HepG2 (cell line): ENCODE measurements at regions not wholly inside any gene's neighbourhood (a gene's known extent, or its start where the extent isn't known, plus 50 kb on each side); places are given as distances from the start of the nearest gene placed in this dataset.
A peak's percentile ranks its signal among the peaks of the same experiment; 100 is the strongest.

ENCODE experiments used
- ATAC-seq: fragments of 200-7000 bp; cut with Tn5 transposase; 3 replicates; pipeline ENCODE4 v1.9.1; 2020; ENCODE audit warnings: mild to moderate bottlenecking, moderate library complexity
- BruUV-seq: library from RNA; stranded (reverse); fragments of 400-500 nt; replicated peaks from 2 replicates; lab custom pipeline; 2021; lab: Mats Ljungman, UMichigan
- CTCF ChIA-PET: fragments of 300-600 bp; formaldehyde crosslinking; extraction: SDS; loops from one replicate; lab custom pipeline; 2021; ENCODE audit warnings: low total read pairs, inconsistent platforms, low intra/inter-chr PET ratio; lab: Yijun Ruan, JAX
- POLR2A ChIA-PET: fragments of 350-600 bp; sonication (Branson Sonifier 250); formaldehyde crosslinking; loops from one replicate; lab custom pipeline; 2020; ENCODE audit warnings: antibody characterized with exemption, inconsistent platforms; lab: Yijun Ruan, JAX
- DNase-seq: peaks from one replicate; pipeline ENCODE4 v3.0.0-alpha.2; 2015; ENCODE audit warnings: low spot score
- FAIRE-seq: peaks from 3 replicates; lab custom pipeline; 2011; peaks lifted over from hg19 to GRCh38; lab: Jason Lieb, UNC
- H2AFZ ChIP-seq: one replicate; pipeline ENCODE4 v1.6.1; 2011; ENCODE audit warnings: low read length, inconsistent platforms
- H3K27ac ChIP-seq: fragments of 300-600 bp; 3 replicates; pipeline ENCODE4 v1.8.0; 2011; ENCODE audit warnings: mixed run types, mild to moderate bottlenecking, mixed read lengths, low read length, inconsistent platforms; ENCODE audit not compliant: insufficient read depth; ENCODE audit errors: extremely low read length
- H3K27me3 ChIP-seq, 2 experiments: fragments of 200-600 bp in 1 of 2; 2 replicates in 1 of 2; 3 replicates in 1 of 2; pipeline versions ENCODE4 v1.6.0 to v1.8.0; 2011; ENCODE audit warnings: low read length in 2 of 2, mild to moderate bottlenecking in 2 of 2, moderate library complexity in 2 of 2, inconsistent platforms in 1 of 2; ENCODE audit not compliant: insufficient read depth in 2 of 2, control insufficient read depth in 1 of 2
- H3K36me3 ChIP-seq, 2 experiments: fragments of 200-600 bp in 1 of 2; replicated peaks in 1 of 2; 2 replicates in 1 of 2; 3 replicates in 1 of 2; pipeline versions ENCODE4 v1.5.1 to v1.8.0; 2011; ENCODE audit warnings: low read length in 2 of 2, inconsistent platforms in 1 of 2; ENCODE audit not compliant: insufficient read depth in 2 of 2, control insufficient read depth in 1 of 2
- H3K4me1 ChIP-seq: 2 replicates; pipeline ENCODE4 v1.5.1; 2012; ENCODE audit warnings: low read length, inconsistent platforms; ENCODE audit not compliant: insufficient read depth
- H3K4me2 ChIP-seq: 2 replicates; pipeline ENCODE4 v1.6.0; 2011; ENCODE audit warnings: low read depth, low read length, inconsistent platforms
- H3K4me3 ChIP-seq, 3 experiments: fragments of 200-600 bp in 1 of 3; sonication (generic), shearing (Covaris generic) in 1 of 3; replicated peaks in 1 of 3; 2 replicates each; pipeline ENCODE4 v1.5.1; 2011 to 2016; ENCODE audit warnings: low read length in 3 of 3, inconsistent platforms in 2 of 3, low read depth in 2 of 3, mild to moderate bottlenecking in 2 of 3, control low read depth in 1 of 3, mixed read lengths in 1 of 3; ENCODE audit not compliant: insufficient read depth in 1 of 3
- H3K79me2 ChIP-seq: one replicate; pipeline ENCODE4 v1.6.1; 2011; ENCODE audit warnings: low read length, inconsistent platforms; ENCODE audit not compliant: insufficient read depth
- H3K9ac ChIP-seq: 2 replicates; pipeline ENCODE4 v1.6.0; 2011; ENCODE audit warnings: mild to moderate bottlenecking, low read depth, low read length, inconsistent platforms; ENCODE audit not compliant: insufficient read depth
- H3K9me3 ChIP-seq: 2 replicates; pipeline ENCODE4 v1.5.1; 2012; ENCODE audit warnings: mild to moderate bottlenecking, low read length
- H4K20me1 ChIP-seq: 2 replicates; pipeline ENCODE4 v1.6.0; 2011; ENCODE audit warnings: inconsistent platforms, mild to moderate bottlenecking, low read length, moderate library complexity; ENCODE audit not compliant: insufficient read depth
- ATF7 ChIP-seq, 2 experiments: fragments of 450-650 bp in 1 of 2; sonication (generic) in 1 of 2; formaldehyde crosslinking in 1 of 2; IDR thresholded peaks; 2 replicates each; pipeline versions ENCODE4 v1.4.0 to v1.6.1; 2016 to 2020; ENCODE audit warnings: antibody characterized with exemption in 1 of 2, mild to moderate bottlenecking in 1 of 2, missing genetic modification reagents in 1 of 2
- DPF2 ChIP-seq: sonication (generic); formaldehyde crosslinking; IDR thresholded peaks from 2 replicates; pipeline ENCODE4 v1.4.0; 2020; ENCODE audit warnings: mild to moderate bottlenecking, low read depth, missing genetic modification reagents, borderline replicate concordance
- HNF4A ChIP-seq: sonication (generic); formaldehyde crosslinking; IDR thresholded peaks from 2 replicates; pipeline ENCODE4 v1.4.0; 2020; ENCODE audit warnings: missing genetic modification reagents
- JUNB ChIP-seq: sonication (generic); formaldehyde crosslinking; IDR thresholded peaks from 2 replicates; pipeline ENCODE4 v1.8.0; 2022; ENCODE audit warnings: missing genetic modification reagents, mild to moderate bottlenecking, borderline replicate concordance
- ONECUT2 ChIP-seq: sonication (generic); formaldehyde crosslinking; IDR thresholded peaks from 2 replicates; pipeline ENCODE4 v1.4.0; 2020; ENCODE audit warnings: missing genetic modification reagents
- RBFOX2 ChIP-seq: fragments of 200-400 bp; formaldehyde crosslinking; IDR thresholded peaks from 2 replicates; pipeline ENCODE4 v1.6.1; 2017; ENCODE audit warnings: low read depth, mild to moderate bottlenecking, low read length
- SAP130 ChIP-seq: IDR thresholded peaks from 2 replicates; pipeline ENCODE4 v1.6.1; 2016; ENCODE audit warnings: low read depth
- SRSF9 ChIP-seq: fragments of 200-400 bp; formaldehyde crosslinking; IDR thresholded peaks from 2 replicates; pipeline ENCODE4 v1.6.1; 2018; ENCODE audit warnings: borderline replicate concordance, mild to moderate bottlenecking, low read depth, low read length; ENCODE audit not compliant: insufficient read depth, poor library complexity, severe bottlenecking
- TARDBP ChIP-seq: sonication (generic); formaldehyde crosslinking; IDR thresholded peaks from 2 replicates; pipeline ENCODE4 v1.8.0; 2022; ENCODE audit warnings: mild to moderate bottlenecking, missing genetic modification reagents
- ZBTB21 ChIP-seq: sonication (generic); formaldehyde crosslinking; IDR thresholded peaks from 2 replicates; pipeline ENCODE4 v1.4.0; 2020; ENCODE audit warnings: missing genetic modification reagents
- ZNF317 ChIP-seq: sonication (generic); formaldehyde crosslinking; IDR thresholded peaks from 2 replicates; pipeline ENCODE4 v1.5.0; 2020; ENCODE audit warnings: mild to moderate bottlenecking, missing genetic modification reagents
- ZSCAN21 ChIP-seq: sonication (generic); formaldehyde crosslinking; IDR thresholded peaks from 2 replicates; pipeline ENCODE4 v1.8.0; 2022; ENCODE audit warnings: mild to moderate bottlenecking, missing genetic modification reagents, moderate library complexity, borderline replicate concordance
- WGBS: methylation state at CpG from one replicate; pipeline ENCODE4 v1.1.6; 2017; ENCODE audit warnings: low lambda C conversion rate; 5-methylcytosine and 5-hydroxymethylcytosine counted together
- in situ Hi-C: cut with HindIII; loops from 2 replicates; pipeline ENCODE4 v1.10.0; 2017; ENCODE audit warnings: low pct_unique_long_range_greater_than_20kb; ENCODE audit not compliant: extremely low pct_ligation_motif_present
- intact Hi-C: fragments of 100-400 bp; cut with micrococcal nuclease; formaldehyde crosslinking; loops from one replicate; pipeline ENCODE4 v1.10.0; 2022; ENCODE audit not compliant: unreplicated experiment
- TF ChIP-seq, protein P1 (sequence below): sonication (generic); formaldehyde crosslinking; IDR thresholded peaks from 2 replicates; pipeline ENCODE4 v1.9.0; 2021; ENCODE audit warnings: missing genetic modification reagents, mild to moderate bottlenecking, borderline replicate concordance
- TF ChIP-seq, protein P2 (sequence below): IDR thresholded peaks from 2 replicates; pipeline ENCODE4 v1.6.1; 2016; ENCODE audit warnings: mild to moderate bottlenecking
- TF ChIP-seq, protein P3 (sequence below): sonication (generic); formaldehyde crosslinking; IDR thresholded peaks from 2 replicates; pipeline ENCODE4 v1.4.0; 2020; ENCODE audit warnings: low read depth, mild to moderate bottlenecking, missing genetic modification reagents
- TF ChIP-seq, protein P4 (sequence below): sonication (generic); formaldehyde crosslinking; IDR thresholded peaks from 2 replicates; pipeline ENCODE4 v1.5.0; 2020; ENCODE audit warnings: missing genetic modification reagents, mild to moderate bottlenecking, borderline replicate concordance

GRCh38 chr17:72465191-72466024 is 344.6 kb downstream of the SOX9 start:
- DNase-seq (peak; percentile 89), ATAC-seq (peak; percentile 98), FAIRE-seq (peak; percentile 56)
- POLR2A ChIA-PET: interaction anchor here (0.8 to 4.0 kb wide), 21 partner anchors 10 to 344 kb away, joined by 3 to 60 read pairs (median 4); partner anchors contain the start of gene SOX9
- in situ Hi-C loops (no loop called here), intact Hi-C loops (loop anchor here (5.0 kb wide), 1 partner anchor 43 kb away; no protein-coding TSS in a partner anchor)
- no peaks in the 10 kb centered on the region for H3K27me3 ChIP-seq
- H3K9ac ChIP-seq: peak overlapping the region; percentile 73
- H4K20me1 ChIP-seq: no peaks in the 10 kb centered on the region
- H3K4me3 ChIP-seq: peak overlapping the region; percentile 7 to 64 (median 43); a peak in 5 of 6 replicates
- BruUV-seq: no TSS peak
- no peaks in the 10 kb centered on the region for H3K9me3 ChIP-seq
- no peaks in the 10 kb centered on the region for H3K36me3 ChIP-seq
- CTCF ChIA-PET: no interaction called here
- H3K27ac ChIP-seq: peak overlapping the region; percentile 70
- H3K4me2 ChIP-seq: peak overlapping the region; percentile 96
- 38% methylated on average over 18 of the region's 18 CpGs for WGBS
- H3K4me1 ChIP-seq: peaks cover 98% of the 10 kb centered on the region
- no peak overlapping the region for H2AFZ ChIP-seq
- peaks cover 94% of the 10 kb centered on the region for H3K79me2 ChIP-seq
- TF ChIP-seq, protein P1, sequence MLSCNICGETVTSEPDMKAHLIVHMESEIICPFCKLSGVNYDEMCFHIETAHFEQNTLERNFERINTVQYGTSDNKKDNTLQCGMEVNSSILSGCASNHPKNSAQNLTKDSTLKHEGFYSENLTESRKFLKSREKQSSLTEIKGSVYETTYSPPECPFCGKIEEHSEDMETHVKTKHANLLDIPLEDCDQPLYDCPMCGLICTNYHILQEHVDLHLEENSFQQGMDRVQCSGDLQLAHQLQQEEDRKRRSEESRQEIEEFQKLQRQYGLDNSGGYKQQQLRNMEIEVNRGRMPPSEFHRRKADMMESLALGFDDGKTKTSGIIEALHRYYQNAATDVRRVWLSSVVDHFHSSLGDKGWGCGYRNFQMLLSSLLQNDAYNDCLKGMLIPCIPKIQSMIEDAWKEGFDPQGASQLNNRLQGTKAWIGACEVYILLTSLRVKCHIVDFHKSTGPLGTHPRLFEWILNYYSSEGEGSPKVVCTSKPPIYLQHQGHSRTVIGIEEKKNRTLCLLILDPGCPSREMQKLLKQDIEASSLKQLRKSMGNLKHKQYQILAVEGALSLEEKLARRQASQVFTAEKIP (CRISPR knock-in tag): no peak
- peak; percentile 72; the same call in 1 of the 2 replicates for TF ChIP-seq DPF2
- peak; percentile 79 for TF ChIP-seq HNF4A (CRISPR knock-in tag)
- TF ChIP-seq SRSF9: no peak
- TF ChIP-seq TARDBP (CRISPR knock-in tag): 0 out of 2 replicates have a peak, but pooled peaks have one; percentile 26
- TF ChIP-seq, protein P2, sequence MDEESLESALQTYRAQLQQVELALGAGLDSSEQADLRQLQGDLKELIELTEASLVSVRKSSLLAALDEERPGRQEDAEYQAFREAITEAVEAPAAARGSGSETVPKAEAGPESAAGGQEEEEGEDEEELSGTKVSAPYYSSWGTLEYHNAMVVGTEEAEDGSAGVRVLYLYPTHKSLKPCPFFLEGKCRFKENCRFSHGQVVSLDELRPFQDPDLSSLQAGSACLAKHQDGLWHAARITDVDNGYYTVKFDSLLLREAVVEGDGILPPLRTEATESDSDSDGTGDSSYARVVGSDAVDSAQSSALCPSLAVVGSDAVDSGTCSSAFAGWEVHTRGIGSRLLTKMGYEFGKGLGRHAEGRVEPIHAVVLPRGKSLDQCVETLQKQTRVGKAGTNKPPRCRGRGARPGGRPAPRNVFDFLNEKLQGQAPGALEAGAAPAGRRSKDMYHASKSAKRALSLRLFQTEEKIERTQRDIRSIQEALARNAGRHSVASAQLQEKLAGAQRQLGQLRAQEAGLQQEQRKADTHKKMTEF (CRISPR knock-in tag): peak; percentile 73
- TF ChIP-seq, protein P3, sequence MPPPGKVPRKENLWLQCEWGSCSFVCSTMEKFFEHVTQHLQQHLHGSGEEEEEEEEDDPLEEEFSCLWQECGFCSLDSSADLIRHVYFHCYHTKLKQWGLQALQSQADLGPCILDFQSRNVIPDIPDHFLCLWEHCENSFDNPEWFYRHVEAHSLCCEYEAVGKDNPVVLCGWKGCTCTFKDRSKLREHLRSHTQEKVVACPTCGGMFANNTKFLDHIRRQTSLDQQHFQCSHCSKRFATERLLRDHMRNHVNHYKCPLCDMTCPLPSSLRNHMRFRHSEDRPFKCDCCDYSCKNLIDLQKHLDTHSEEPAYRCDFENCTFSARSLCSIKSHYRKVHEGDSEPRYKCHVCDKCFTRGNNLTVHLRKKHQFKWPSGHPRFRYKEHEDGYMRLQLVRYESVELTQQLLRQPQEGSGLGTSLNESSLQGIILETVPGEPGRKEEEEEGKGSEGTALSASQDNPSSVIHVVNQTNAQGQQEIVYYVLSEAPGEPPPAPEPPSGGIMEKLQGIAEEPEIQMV (CRISPR knock-in tag): no peak
- TF ChIP-seq RBFOX2: peak; percentile 39; the same call in 1 of the 2 replicates
- no peak for TF ChIP-seq ONECUT2 (CRISPR knock-in tag)
- TF ChIP-seq JUNB (CRISPR knock-in tag): peak; percentile 84; the same call in 1 of the 2 replicates
- TF ChIP-seq ZSCAN21 (CRISPR knock-in tag): peak; percentile 54; the same call in 1 of the 2 replicates
- 0 out of 2 replicates have a peak, but pooled peaks have one; percentile 51 for TF ChIP-seq ZNF317 (CRISPR knock-in tag)
- TF ChIP-seq ATF7 (IDR thresholded peaks at IDR 0.05): peak; percentile 47; the same call in 1 of the 2 replicates
- TF ChIP-seq ATF7 (CRISPR knock-in tag; IDR thresholded peaks at IDR 0.05): peak; percentile 86; the same call in 1 of the 2 replicates
- TF ChIP-seq SAP130 (CRISPR knock-in tag): peak; percentile 88
- peak; percentile 81 for TF ChIP-seq ZBTB21 (CRISPR knock-in tag)
- TF ChIP-seq, protein P4, sequence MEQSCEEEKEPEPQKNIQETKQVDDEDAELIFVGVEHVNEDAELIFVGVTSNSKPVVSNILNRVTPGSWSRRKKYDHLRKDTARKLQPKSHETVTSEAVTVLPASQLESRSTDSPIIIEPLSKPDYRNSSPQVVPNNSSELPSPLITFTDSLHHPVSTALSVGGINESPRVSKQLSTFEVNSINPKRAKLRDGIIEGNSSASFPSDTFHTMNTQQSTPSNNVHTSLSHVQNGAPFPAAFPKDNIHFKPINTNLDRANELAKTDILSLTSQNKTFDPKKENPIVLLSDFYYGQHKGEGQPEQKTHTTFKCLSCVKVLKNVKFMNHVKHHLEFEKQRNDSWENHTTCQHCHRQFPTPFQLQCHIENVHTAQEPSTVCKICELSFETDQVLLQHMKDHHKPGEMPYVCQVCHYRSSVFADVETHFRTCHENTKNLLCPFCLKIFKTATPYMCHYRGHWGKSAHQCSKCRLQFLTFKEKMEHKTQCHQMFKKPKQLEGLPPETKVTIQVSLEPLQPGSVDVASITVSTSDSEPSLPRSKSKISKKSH (CRISPR knock-in tag): no peak
